Posterior cingulate gyrus (tissue), 11 donors: ENCODE measurements at regions not wholly inside any gene's neighbourhood (a gene's known extent, or its start where the extent isn't known, plus 50 kb on each side); places are given as distances from the start of the nearest gene placed in this dataset.
"Not testable (repeated sequence)": the region's sequence is repeated elsewhere in the genome, so short reads cannot be mapped to it uniquely, and the experiment has no call there.

ENCODE experiments used
- DNase-seq, 10 donors: peaks; one replicate each; pipeline versions ENCODE4 v3.0.0 to v3.0.0-alpha.2; 2020 to 2021; ENCODE audit warnings: mixed read lengths in 3 of 10
- intact Hi-C: fragments of 100-400 bp; cut with DNase I; formaldehyde crosslinking; loops from one replicate; pipeline ENCODE4 v1.15.1; 2023

GRCh38 chr13:60811581-60811980 lies 414.6 kb downstream of the TDRD3 start:
- intact Hi-C loops: no loop called here
- no peak for DNase-seq

GRCh38 chr13:60805640-60806039 lies 408.6 kb downstream of the TDRD3 start:
- intact Hi-C loops: not testable (repeated sequence)

GRCh38 chr13:60798503-60798902 lies 401.5 kb downstream of the TDRD3 start:
- DNase-seq: no peak
- intact Hi-C loops: no loop called here

More at GRCh38 chr13:60805640-60806039, 408.6 kb downstream of the TDRD3 start:
- DNase-seq: peak in 2 of 10 donors; percentile 52 to 66

- DNase-seq: no peak
- intact Hi-C loops: no loop called here
These were observed 400.1 kb downstream of the TDRD3 start for GRCh38 chr13:60797112-60797511.

GRCh38 chr13:60794751-60795150 lies 397.7 kb downstream of the TDRD3 start:
- intact Hi-C loops: no loop called here
- DNase-seq: no peak

GRCh38 chr13:60790620-60791019 lies 393.6 kb downstream of the TDRD3 start:
- DNase-seq: no peak
- intact Hi-C loops: no loop called here

- no peak for DNase-seq
- intact Hi-C loops: no loop called here
These were observed 391.3 kb downstream of the TDRD3 start for GRCh38 chr13:60788156-60788829.

GRCh38 chr13:60787083-60787482 lies 390.1 kb downstream of the TDRD3 start:
- DNase-seq: no peak
- intact Hi-C loops: no loop called here

- intact Hi-C loops: no loop called here
These were observed 375.7 kb downstream of the TDRD3 start for GRCh38 chr13:60772726-60773125.

GRCh38 chr13:60765700-60766411 lies 368.8 kb downstream of the TDRD3 start:
- no peak for DNase-seq
- intact Hi-C loops: no loop called here

More at GRCh38 chr13:60772726-60773125, 375.7 kb downstream of the TDRD3 start:
- DNase-seq: no peak

GRCh38 chr13:60759499-60759898 lies 362.5 kb downstream of the TDRD3 start:
- DNase-seq: no peak
- intact Hi-C loops: no loop called here

GRCh38 chr13:60758637-60759036 lies 361.6 kb downstream of the TDRD3 start:
- DNase-seq: no peak
- intact Hi-C loops: no loop called here

- intact Hi-C loops: no loop called here
- no peak for DNase-seq
These were observed 360.6 kb downstream of the TDRD3 start for GRCh38 chr13:60757501-60758215.

- DNase-seq: no peak
- intact Hi-C loops: no loop called here
These were observed 359.3 kb downstream of the TDRD3 start for GRCh38 chr13:60756306-60756705.

- DNase-seq: no peak
- intact Hi-C loops: no loop called here
These were observed 358.6 kb downstream of the TDRD3 start for GRCh38 chr13:60755380-60756163.

GRCh38 chr13:60754211-60755090 lies 357.4 kb downstream of the TDRD3 start:
- no peak for DNase-seq
- intact Hi-C loops: no loop called here

GRCh38 chr13:60753641-60754040 lies 356.6 kb downstream of the TDRD3 start:
- intact Hi-C loops: no loop called here
- no peak for DNase-seq

- intact Hi-C loops: no loop called here
These were observed 348.3 kb downstream of the TDRD3 start for GRCh38 chr13:60745343-60745742.

GRCh38 chr13:60733933-60734332 lies 336.9 kb downstream of the TDRD3 start:
- intact Hi-C loops: no loop called here
- DNase-seq: no peak

More at GRCh38 chr13:60745343-60745742, 348.3 kb downstream of the TDRD3 start:
- DNase-seq: no peak

- no peak for DNase-seq
- intact Hi-C loops: no loop called here
These were observed 330.1 kb downstream of the TDRD3 start for GRCh38 chr13:60727140-60727539.
